HG03521 (cell line): ENCODE measurements at regions not wholly inside any gene's neighbourhood (a gene's known extent, or its start where the extent isn't known, plus 50 kb on each side); places are given as distances from the start of the nearest gene placed in this dataset.
A peak's percentile ranks its signal among the peaks of the same experiment; 100 is the strongest.

Source experiments
- ATAC-seq: cut with Tn5 transposase; IDR thresholded peaks from one replicate; pipeline ENCODE4 v1.9.1; 2021; ENCODE audit warnings: mild to moderate bottlenecking, moderate library complexity; ENCODE audit not compliant: unreplicated experiment

DNA sequence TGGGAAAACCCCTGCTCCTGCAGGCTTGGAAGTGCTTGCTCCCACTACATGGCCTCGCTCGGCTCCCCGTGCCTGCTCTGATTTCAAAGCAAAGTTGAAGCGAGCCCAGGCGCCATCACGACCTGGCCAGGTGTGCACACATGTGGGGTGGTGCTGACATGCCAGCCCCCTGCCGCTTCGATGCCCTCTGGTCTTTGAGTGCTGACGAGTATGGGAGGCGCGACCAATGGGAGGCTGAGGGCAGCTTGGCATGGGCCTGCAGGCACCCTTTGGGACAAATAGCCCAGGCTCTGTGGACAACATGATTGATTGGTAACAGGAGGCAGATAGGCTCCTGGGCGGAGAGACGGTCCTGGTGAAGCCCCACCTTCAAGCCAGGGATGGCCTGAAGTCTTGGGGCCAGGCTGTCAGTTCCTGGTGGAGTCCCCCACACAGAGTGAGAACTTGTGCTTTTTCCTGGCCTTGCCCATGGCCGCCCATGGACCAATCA is 252.4 kb upstream of the SEMA3A start:
- no peak for ATAC-seq

DNA sequence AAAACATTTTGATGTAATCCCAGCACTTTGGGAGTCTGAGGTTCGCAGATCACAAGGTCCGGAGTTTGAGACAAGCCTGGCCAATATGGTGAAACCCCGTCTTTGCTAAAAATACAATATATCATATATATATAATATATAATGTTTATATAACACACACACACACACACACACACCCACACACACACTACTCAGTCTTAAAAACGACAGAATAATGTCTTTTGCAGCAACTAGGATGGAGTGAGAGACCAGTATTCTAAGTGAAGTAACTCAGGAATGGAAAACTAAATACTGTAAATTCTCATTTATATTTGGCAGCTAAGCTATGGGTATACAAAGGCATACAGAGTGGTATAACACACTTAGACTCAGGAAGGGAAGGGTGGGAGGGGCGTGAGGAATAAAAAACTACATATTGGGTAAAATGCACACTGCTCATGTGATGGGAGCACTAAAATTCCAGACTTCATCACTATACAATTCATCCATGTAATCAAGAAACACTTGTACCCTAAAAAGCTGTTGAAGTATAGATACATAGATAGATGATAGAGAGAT is 231.2 kb upstream of the SEMA3A start:
- no peak for ATAC-seq

DNA sequence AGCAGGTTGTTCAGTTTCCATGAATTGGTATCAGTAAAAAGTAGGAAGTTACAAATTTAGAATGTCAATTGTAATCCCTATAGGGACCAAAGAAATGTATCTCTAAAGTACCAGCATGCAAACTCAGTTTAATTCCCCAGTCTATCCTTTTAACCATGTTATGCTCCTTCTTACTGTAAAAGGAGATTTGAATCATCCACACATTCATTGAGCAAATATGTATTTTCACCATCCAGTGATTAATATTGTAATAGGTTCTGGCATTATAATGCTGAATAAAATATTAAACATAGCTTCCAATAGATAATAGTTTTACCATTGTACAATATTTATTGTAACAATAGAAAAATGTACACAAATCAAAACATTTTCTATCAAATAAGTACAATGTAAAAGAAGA is 228.2 kb upstream of the SEMA3A start:
- ATAC-seq: no peak

DNA sequence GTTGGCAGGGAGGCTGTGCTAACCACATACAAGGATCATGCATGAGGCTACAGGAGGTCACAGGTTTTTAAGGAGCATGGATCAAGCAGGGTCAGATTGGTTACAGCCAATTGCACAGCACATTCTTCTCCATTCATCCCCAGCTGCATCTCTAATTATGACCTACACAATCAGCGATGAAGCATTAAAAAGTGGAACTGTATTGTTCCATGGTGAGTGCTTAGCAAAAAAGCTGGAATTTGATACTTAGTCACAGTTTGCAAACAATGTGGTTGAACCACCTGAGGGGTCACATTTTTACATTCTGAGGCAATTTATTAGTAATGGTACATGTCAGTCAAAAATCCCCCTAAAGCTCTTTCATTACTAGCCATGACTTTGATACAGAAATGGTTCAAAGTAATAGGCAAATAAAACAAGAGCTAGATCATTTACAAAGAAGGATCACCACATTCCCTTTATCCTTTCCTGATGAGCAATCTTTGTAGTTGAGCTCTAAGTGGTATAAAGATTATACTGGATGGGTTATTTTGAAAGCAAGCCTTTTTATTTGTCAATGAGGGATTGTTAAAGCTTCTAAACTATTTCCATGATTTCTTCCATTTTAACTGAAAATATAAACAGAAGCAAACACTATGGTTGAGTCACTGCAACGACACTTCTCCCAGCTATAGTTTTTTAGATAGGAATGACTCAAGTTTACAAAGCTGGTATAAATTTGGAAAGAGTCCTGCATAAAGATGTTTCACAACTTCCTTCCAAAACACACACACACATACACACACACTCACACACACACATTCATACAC is 217.8 kb upstream of the SEMA3A start:
- ATAC-seq: no peak

DNA sequence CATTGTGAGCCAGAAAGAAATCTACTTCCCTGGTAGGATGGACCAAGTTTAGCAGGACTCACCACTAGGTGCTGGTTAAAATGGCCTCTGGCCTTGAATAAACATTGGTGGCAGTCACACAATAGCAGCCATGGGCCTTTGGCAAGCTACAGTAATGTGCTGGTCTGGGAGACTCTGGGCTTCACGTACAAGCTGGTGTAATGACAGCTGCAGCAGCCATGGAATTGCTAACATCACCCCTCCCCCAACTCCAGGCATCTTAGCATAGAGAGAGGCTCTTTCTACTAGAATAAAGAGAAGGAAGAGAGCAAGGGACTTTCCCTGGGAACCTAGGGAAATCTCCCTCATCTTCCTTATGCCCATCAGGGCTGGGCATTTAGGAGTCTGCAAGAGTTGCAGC is 205.1 kb upstream of the SEMA3A start:
- no peak for ATAC-seq

DNA sequence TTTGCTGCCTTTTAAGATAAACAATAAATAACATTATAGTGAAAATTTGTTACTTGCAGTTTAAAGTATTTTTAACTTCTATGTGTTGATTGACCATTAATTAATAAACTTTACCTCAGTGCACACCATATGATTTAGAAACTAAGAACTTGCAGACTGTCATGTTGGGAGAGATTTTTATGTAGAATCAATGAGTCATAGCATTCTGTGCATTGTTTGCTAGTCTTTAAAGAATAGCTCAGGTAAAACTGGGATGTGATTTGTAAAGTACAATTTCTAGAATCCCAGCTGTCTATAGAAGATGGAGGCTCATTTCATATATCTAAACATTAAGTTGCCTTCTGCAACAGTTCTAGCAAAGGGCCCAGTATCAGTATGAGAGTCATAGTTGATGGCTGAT is 199.6 kb upstream of the SEMA3A start:
- ATAC-seq: no peak

DNA sequence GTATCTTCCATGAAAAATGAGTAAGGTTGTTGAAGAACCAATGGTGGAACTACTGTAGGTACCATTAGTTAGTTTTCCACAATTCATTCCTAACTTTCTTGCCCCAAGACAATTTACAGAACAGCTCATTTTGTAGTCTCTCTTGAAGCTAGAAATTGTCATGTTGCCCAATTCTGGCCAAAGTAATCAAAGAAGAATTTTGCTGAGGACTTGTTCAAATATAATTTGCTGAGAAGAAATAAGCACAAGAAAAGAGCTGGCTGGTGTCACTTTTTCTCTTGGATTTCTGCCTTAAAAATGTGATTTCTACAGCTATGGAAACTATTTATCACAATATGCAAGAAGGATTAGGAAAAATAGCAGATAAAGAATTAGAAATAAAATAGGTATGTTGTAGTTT is 199.2 kb upstream of the SEMA3A start:
- ATAC-seq: no peak

DNA sequence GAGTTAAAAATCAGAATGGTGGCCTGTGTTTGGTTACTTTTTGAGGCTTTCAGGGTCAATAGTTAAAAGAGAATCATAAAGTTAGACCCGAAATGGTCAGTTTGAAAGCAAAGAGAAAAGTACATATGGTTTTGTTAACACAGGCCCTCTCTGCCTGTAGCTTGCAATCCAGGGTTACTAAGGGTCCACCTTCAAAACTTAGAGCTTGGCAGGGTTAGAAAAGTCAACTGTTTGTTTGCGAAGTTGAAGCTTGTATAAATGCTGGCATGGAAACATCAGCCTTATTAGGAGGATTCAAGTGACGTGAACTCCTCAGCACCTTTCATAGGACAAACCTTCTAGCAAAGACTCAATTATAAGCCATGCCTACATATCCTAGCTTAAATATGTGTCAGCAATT is 196.3 kb upstream of the SEMA3A start:
- ATAC-seq: no peak

DNA sequence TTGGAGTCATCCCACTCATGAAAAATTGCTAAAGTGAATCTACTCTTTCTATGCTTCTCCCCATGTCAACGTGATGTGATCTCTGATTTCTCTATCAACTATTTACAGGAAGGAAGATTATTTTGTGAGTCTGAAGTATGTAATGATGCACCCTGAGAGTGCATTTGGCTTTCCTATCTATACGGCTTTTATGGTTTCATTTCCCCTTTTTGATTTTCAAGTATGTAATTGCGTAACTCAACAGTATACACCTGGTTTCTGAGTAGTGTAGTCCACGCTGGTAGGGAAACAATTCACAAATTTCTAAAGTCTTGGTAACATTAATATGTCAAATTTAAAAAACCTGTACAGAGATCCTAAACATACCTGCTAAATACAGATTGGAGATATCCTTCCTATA is 194.7 kb upstream of the SEMA3A start:
- ATAC-seq: peak; percentile 99

DNA sequence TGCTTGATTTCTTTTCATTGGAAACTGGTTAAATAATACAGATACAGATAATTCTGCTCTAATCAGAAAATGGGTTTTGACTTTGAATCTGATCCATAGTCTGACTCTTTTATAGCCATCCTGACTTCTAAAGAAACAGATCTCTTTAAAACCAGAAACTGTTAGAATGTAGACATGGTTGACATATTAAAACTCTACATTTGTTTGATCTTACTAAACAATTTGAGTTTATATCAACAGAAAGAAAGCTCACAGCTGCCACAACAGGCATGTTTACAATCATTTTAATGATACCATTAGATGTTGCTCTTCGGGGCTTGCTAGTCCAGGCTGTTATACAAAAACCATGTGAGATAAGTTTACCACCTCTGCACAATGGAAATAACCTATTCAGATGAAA is 193.0 kb upstream of the SEMA3A start:
- no peak for ATAC-seq

DNA sequence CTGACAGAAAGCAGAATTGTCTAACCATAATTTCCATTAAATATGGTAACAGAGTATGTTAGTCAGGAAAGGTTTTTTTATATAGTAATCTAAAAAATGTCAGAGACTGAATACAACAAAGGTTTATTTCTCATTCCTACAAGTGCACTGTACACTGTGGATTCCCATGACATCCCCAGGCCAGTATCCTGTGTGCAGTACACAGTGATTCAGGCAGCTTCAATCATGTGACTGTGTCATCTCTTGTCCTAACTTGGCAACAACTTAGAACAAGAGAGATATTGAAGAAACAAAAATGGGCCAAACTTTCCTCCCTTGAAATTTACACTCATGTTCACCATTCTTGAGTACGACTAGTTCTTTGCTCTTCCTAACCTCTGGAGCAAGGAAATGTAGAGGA is 189.8 kb upstream of the SEMA3A start:
- no peak for ATAC-seq

DNA sequence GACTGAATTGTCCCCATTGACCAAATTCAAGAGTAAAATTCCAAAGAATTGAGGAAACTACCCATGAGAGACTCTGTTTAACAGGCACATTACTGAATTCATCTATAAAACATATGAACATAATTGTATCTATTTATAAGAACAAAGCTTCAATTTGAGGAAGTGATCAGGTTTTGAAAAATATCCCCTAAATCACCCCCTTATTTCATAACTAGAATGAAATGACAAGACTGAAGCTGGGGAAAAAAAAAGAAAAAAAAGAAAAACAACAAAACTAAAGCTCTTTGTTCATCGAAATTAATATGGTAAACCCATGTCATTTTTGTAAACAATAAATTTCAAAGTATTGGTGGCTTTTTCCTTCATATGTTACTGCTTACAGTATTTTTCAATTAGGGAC is 184.9 kb upstream of the SEMA3A start:
- ATAC-seq: no peak

DNA sequence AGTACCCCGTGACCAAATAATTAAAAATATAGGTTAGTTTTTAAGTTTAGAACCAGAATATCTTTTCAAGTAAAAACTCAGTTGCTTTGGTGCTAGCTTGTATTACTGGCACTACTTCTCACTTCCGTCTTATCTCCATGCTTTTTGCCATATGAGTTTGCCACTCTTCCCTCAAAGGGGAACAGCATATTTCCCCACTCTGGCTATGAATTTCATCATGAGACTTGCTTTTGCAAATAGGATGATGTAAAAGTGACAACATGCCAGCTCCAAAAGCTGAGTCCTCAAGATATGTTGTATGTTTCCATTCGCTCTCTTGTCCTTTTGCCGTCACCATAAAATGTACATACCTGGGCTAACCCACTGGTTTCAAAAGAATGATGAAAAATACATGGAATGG is 178.1 kb upstream of the SEMA3A start:
- ATAC-seq: no peak

DNA sequence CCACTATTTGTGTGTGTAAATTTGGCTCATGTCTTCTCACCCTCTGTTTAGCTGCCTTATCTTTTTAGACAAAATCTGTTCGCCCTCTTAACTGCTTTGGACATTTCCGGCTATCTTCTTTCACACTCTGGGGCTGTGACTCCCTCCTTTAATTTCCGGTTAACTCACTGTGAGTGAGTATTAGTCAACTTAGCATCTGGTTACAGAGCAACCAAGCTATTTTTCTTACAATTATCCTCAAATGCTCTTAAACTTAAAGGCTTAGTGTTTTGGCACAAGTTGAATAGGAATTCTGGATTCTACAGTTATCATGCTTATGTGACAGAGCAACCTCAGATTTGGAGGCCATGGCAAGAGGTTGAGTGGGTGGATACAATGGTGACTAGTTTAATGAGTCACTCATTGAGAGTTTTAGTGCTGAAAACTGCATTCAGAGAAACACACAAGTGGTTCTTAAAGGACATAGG is 177.6 kb upstream of the SEMA3A start:
- no peak for ATAC-seq

DNA sequence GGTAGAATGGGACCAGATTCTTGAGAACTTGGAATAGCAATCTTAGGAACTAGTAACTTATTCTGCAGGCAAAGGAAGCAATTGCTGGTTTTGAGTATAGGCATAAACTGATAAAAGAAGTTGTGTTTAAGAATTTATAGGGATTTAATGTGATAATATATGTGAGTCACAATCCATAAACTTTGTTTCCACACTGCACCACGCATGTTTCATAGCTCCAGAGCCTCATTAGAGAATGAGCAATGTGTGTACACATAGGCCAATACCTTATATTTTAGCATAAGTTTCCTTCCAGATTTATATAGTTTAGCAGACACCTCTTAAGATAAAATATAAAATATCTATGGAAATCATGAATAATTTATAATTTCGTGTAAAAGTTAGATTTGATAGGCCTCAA is 175.5 kb upstream of the SEMA3A start:
- no peak for ATAC-seq

DNA sequence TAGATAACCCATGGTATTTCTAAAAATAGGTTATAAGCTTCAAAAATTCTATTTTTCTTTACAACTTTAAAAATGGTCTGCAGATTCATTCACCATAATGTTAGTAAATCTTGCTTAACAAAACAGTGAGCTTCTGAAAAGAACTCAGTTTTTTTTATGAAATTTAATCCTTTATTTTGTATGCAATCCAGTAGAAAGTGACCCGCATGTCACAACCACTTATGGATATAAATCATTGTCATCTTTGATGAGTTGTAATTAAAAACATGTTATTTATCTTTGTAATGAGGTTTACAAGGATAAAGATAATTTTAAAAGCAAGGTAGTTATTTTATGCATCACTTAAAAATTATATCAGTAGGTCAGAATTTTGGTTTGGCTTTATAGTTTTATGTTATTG is 173.5 kb upstream of the SEMA3A start:
- ATAC-seq: no peak

DNA sequence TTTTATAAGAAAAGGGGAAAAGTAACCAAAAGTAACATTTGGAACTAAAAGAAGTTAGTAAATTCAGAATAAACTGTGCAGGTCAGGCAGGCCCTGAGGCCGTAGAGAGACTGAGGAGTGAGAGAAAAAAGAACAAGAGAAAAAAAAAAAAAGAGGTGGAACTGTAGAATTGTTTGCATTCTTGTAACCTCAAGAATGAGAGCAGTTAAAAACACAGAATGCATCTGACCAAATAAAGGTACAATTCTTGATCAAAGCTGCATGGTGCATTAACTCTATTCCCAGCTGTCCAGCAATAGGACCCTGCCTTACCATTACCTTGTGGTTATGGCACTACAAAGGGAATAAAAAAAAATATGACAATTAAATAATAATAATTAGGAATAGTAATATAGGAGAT is 170.1 kb upstream of the SEMA3A start:
- ATAC-seq: no peak

DNA sequence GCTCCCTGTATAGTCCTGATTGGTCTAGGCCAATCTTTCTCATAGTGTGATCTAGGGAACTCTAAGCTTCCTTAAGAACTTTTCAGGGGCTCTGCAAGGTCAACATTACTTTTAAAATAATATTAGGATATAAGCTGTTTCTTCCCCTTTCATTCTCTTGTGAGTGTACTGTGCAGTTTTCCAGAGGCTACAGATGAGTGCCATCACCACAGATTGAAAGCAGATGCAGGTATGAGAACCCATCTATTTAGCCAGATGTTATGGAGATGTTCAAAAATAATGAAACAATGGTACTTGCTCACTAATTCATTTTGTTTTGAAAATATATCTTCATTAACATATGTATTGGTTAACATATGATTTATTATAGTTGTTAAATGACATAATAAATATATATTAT is 169.2 kb upstream of the SEMA3A start:
- ATAC-seq: no peak

DNA sequence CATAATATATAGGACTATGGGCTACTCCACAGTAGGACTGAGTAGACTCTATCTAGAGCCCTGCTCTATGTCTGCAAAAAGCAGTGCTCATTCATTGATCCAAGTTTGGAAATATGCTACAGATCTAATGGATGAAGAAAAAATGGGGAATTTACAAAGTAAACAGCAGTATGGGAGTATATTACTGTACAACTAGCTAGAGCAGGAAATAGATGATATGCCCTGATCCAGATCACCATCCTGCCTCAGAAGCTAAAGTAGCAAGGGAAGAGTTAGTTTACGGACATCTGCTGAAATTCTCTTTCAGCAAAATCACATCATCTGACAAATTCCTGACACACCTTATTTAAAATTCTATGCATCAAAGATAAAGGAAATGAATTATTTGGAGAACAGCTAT is 168.2 kb upstream of the SEMA3A start:
- ATAC-seq: no peak

DNA sequence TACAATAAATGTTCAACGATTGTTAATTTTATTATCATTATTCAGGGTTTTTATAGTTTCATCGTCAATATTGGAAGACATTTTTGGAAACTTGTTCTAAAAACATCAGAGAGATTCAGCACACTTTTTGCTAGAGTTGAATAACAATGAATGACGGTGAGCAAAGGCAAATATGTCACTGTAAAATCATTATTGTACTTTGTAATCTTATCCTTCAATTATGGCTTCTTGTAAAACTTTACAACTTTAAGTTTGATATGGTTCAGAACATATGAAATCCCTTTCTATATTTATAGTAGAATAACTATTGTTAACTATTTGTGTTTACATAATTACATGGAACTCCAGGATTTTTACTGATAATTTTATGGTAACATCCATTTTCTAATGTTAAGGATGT is 167.8 kb upstream of the SEMA3A start:
- ATAC-seq: no peak

DNA sequence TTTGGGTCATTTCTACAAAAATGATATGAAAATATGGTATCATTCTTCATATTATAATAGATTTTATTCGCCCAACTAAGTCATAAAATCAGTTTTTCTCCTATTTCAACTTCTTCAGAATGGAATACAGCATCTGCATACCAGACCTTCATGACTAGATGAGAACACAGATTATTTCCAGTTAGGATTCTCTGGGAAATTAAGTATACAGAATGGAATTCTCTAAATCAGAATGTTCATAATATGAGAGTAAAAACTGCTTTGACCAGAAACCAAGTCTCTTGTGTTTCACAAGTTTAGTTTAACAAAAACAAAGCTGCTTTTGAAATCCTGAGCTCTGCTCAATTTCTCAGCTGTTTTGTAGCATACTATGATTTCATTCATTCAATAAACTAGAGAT is 160.3 kb upstream of the SEMA3A start:
- ATAC-seq: no peak

DNA sequence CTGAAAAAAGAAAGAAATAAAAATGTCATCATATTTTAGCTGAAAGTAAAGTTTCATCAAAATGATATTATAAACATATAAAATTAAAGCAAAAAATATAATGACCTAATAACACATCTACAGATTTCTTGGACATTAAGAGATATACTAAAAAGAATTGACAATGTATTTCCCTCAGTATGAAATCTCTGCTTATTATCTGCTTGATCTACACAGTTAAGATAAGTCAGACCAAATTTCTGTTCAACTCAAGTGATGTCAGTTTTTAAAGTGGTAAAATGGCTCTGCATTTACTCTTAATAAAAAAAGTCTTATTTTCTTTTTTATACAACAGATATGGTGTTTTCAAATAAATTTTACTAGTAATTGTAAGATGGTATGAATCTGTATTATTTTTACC is 159.4 kb upstream of the SEMA3A start:
- ATAC-seq: no peak

DNA sequence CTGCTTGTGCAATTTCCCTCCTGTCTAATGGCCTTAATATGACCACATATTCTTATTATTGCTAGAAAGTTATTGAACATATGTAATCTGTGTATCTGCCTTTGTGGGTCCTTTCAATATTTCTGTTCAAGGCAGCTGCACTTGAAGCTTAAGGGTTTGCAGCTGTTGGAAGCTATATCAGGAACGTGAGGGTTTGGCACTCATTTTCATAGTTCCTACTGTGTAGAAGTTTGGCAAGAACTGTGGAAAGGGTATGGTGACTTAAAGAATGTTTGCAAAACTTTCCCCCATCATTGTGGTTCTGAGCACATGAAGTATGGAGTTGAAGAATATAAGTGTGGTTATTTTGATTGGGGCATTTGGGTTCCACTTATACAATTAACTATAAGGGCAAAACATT is 144.7 kb upstream of the SEMA3A start:
- ATAC-seq: no peak
